HFFc6 (cell line): ENCODE measurements at regions not wholly inside any gene's neighbourhood (a gene's known extent, or its start where the extent isn't known, plus 50 kb on each side); places are given as distances from the start of the nearest gene placed in this dataset.

Experiments used
- DNase-seq: peaks from one replicate; pipeline ENCODE4 v3.0.0-alpha.2; 2018
- H3K27ac Mint-ChIP-seq: 2 replicates; pipeline ENCODE4 v1.8.0; 2020; ENCODE audit warnings: mild to moderate bottlenecking, mixed read lengths
- H3K27me3 Mint-ChIP-seq: 2 replicates; pipeline ENCODE4 v1.8.0; 2021; ENCODE audit warnings: mild to moderate bottlenecking, moderate library complexity, mixed read lengths; ENCODE audit not compliant: insufficient read depth
- H3K36me3 Mint-ChIP-seq: 2 replicates; pipeline ENCODE4 v1.8.0; 2021; ENCODE audit warnings: low read depth, mixed read lengths
- H3K4me1 Mint-ChIP-seq: 2 replicates; pipeline ENCODE4 v1.8.0; 2020; ENCODE audit warnings: low read depth, mixed read lengths
- H3K4me3 Mint-ChIP-seq: 2 replicates; pipeline ENCODE4 v1.8.0; 2020; ENCODE audit warnings: mild to moderate bottlenecking, moderate library complexity, mixed read lengths
- H3K9me3 Mint-ChIP-seq: 2 replicates; pipeline ENCODE4 v1.8.0; 2020; ENCODE audit warnings: mild to moderate bottlenecking, mixed read lengths
- CTCF ChIP-seq: fragments of 200-600 bp; sonication (generic); IDR thresholded peaks from 2 replicates; pipeline ENCODE4 v1.5.0; 2021; ENCODE audit warnings: antibody characterized with exemption, mild to moderate bottlenecking

- Mint-ChIP-seq H3K27me3 (no peaks in the 10 kb centered on the region), H3K36me3 (no peaks in the 10 kb centered on the region)
- TF ChIP-seq CTCF, result no peak
Measured at GRCh38 chr6:92706976-92707375, 712.4 kb downstream of the EPHA7 start.

GRCh38 chr6:92701425-92702096 lies 717.8 kb downstream of the EPHA7 start:
- Mint-ChIP-seq H3K4me3 (no peak overlapping the region), H3K27ac (no peak overlapping the region), H3K36me3 (no peaks in the 10 kb centered on the region), H3K27me3 (no peaks in the 10 kb centered on the region), H3K9me3 (peaks cover 3% of the 10 kb centered on the region; the same call in 1 of the 2 replicates), H3K4me1 (no peaks in the 10 kb centered on the region)
- TF ChIP-seq CTCF, result no peak
- DNase-seq, result no peak

More at GRCh38 chr6:92706976-92707375, 712.4 kb downstream of the EPHA7 start:
- Mint-ChIP-seq H3K4me3 (no peak overlapping the region), H3K4me1 (no peaks in the 10 kb centered on the region), H3K27ac (no peak overlapping the region), H3K9me3 (peaks cover 19% of the 10 kb centered on the region)
- no peak for DNase-seq

GRCh38 chr6:92700411-92700810 lies 718.9 kb downstream of the EPHA7 start:
- Mint-ChIP-seq H3K27ac (no peak overlapping the region), H3K9me3 (peaks cover 3% of the 10 kb centered on the region; the same call in 1 of the 2 replicates), H3K27me3 (no peaks in the 10 kb centered on the region), H3K36me3 (no peaks in the 10 kb centered on the region), H3K4me1 (no peaks in the 10 kb centered on the region), H3K4me3 (no peak overlapping the region)
- DNase-seq, result no peak
- TF ChIP-seq CTCF, result no peak

GRCh38 chr6:92690997-92691599 lies 728.3 kb downstream of the EPHA7 start:
- Mint-ChIP-seq H3K9me3 (peaks cover 20% of the 10 kb centered on the region), H3K4me1 (no peaks in the 10 kb centered on the region), H3K36me3 (peaks cover 4% of the 10 kb centered on the region; the same call in 1 of the 2 replicates), H3K27ac (no peak overlapping the region), H3K4me3 (no peak overlapping the region), H3K27me3 (no peaks in the 10 kb centered on the region)
- no peak for TF ChIP-seq CTCF
- no peak for DNase-seq

GRCh38 chr6:92688342-92688741 lies 731.0 kb downstream of the EPHA7 start:
- H3K4me1 Mint-ChIP-seq, result no peaks in the 10 kb centered on the region
- no peak overlapping the region for H3K4me3 Mint-ChIP-seq
- no peaks in the 10 kb centered on the region for H3K27me3 Mint-ChIP-seq
- no peak for DNase-seq
- H3K36me3 Mint-ChIP-seq, result peaks cover 4% of the 10 kb centered on the region; the same call in 1 of the 2 replicates
- H3K27ac Mint-ChIP-seq, result no peak overlapping the region
- H3K9me3 Mint-ChIP-seq, result peaks cover 31% of the 10 kb centered on the region
- no peak for TF ChIP-seq CTCF
